ENCODE measurements at regions not wholly inside any gene's neighbourhood (a gene's known extent, or its start where the extent isn't known, plus 50 kb on each side); places are given as distances from the start of the nearest gene placed in this dataset.
"Not testable (repeated sequence)": the region's sequence is repeated elsewhere in the genome, so short reads cannot be mapped to it uniquely, and the experiment has no call there.

GRCh38 chr2:15752552-15753232 lies 161.0 kb downstream of the DDX1 start:
- no peak for DNase-seq (ENCODE audit: low spot score)

GRCh38 chr2:15753233-15753798 lies 161.6 kb downstream of the DDX1 start:
- DNase-seq (ENCODE audit: low spot score) = no peak

- DNase-seq (ENCODE audit: low spot score) = peak; percentile 34
Observed at GRCh38 chr2:15753811-15754702, 162.4 kb downstream of the DDX1 start.

GRCh38 chr2:15754703-15755099 lies 163.0 kb downstream of the DDX1 start:
- DNase-seq (ENCODE audit: low spot score) = peak; percentile 6

- DNase-seq (ENCODE audit: low spot score) = no peak
Observed at GRCh38 chr2:15755528-15755927, 163.9 kb downstream of the DDX1 start.

- DNase-seq (ENCODE audit: low spot score) = no peak
Observed at GRCh38 chr2:15756011-15756550, 164.4 kb downstream of the DDX1 start.

GRCh38 chr2:15756882-15757819 lies 165.5 kb downstream of the DDX1 start:
- peak; percentile 46 for DNase-seq (ENCODE audit: low spot score)

GRCh38 chr2:15757820-15758586 lies 166.3 kb downstream of the DDX1 start:
- DNase-seq (ENCODE audit: low spot score) = no peak

GRCh38 chr2:15758848-15759247 lies 167.2 kb downstream of the DDX1 start:
- no peak for DNase-seq (ENCODE audit: low spot score)

GRCh38 chr2:15759385-15759784 lies 167.7 kb downstream of the DDX1 start:
- no peak for DNase-seq (ENCODE audit: low spot score)

GRCh38 chr2:15759791-15760190 lies 168.1 kb downstream of the DDX1 start:
- not testable (repeated sequence) for DNase-seq (ENCODE audit: low spot score)

GRCh38 chr2:15760232-15760910 lies 168.7 kb downstream of the DDX1 start:
- DNase-seq (ENCODE audit: low spot score) = peak; percentile 24

GRCh38 chr2:15761056-15761455 lies 169.4 kb downstream of the DDX1 start:
- DNase-seq (ENCODE audit: low spot score) = peak; percentile 20

- DNase-seq (ENCODE audit: low spot score) = no peak
Observed at GRCh38 chr2:15761910-15762309, 170.2 kb downstream of the DDX1 start.

- no peak for DNase-seq (ENCODE audit: low spot score)
Observed at GRCh38 chr2:15762449-15762848, 170.8 kb downstream of the DDX1 start.

GRCh38 chr2:15763106-15763821 lies 171.6 kb downstream of the DDX1 start:
- DNase-seq (ENCODE audit: low spot score) = no peak

GRCh38 chr2:15763822-15764682 lies 172.4 kb downstream of the DDX1 start:
- no peak for DNase-seq (ENCODE audit: low spot score)

GRCh38 chr2:15764683-15765011 lies 173.0 kb downstream of the DDX1 start:
- DNase-seq (ENCODE audit: low spot score) = no peak

- no peak for DNase-seq (ENCODE audit: low spot score)
Observed at GRCh38 chr2:15765211-15765610, 173.5 kb downstream of the DDX1 start.

All from ecto neural progenitor cell (in vitro differentiated cells).